Colonic mucosa (tissue), 4 donors: ENCODE measurements at regions not wholly inside any gene's neighbourhood (a gene's known extent, or its start where the extent isn't known, plus 50 kb on each side); places are given as distances from the start of the nearest gene placed in this dataset.

Experiments used
- DNase-seq: peaks from one replicate; pipeline ENCODE4 v3.0.0-alpha.2; 2020
- H3K27ac ChIP-seq: fragments of 200-600 bp; one replicate; pipeline ENCODE4 v1.8.0; 2021
- H3K27me3 ChIP-seq: fragments of 200-600 bp; one replicate; pipeline ENCODE4 v1.8.0; 2021
- H3K36me3 ChIP-seq: fragments of 200-600 bp; one replicate; pipeline ENCODE4 v1.8.0; 2021
- H3K4me1 ChIP-seq: fragments of 200-600 bp; one replicate; pipeline ENCODE4 v1.8.0; 2021; ENCODE audit warnings: mild to moderate bottlenecking
- H3K4me3 ChIP-seq: fragments of 200-600 bp; one replicate; pipeline ENCODE4 v1.8.0; 2021
- H3K9ac ChIP-seq, 2 donors: one replicate each; pipeline ENCODE4 v1.7.0; 2013; ENCODE audit warnings: control low read depth in 2 of 2, low read depth in 2 of 2, low read length in 2 of 2
- H3K9me3 ChIP-seq: fragments of 200-600 bp; one replicate; pipeline ENCODE4 v1.8.0; 2021
- intact Hi-C: fragments of 100-400 bp; cut with DNase I; formaldehyde crosslinking; loops from one replicate; pipeline ENCODE4 v1.14.1; 2022
- TF ChIP-seq, protein P1 (sequence below): fragments of 200-600 bp; IDR thresholded peaks from one replicate; pipeline ENCODE4 v1.8.0; 2022; ENCODE audit warnings: antibody characterized with exemption, mild to moderate bottlenecking
- donor health status: healthy.
- donor health status: DM: no; HTN: no; CAD: no.
- donor health status: DM: no; HTN: no; CAD: no.

DNA sequence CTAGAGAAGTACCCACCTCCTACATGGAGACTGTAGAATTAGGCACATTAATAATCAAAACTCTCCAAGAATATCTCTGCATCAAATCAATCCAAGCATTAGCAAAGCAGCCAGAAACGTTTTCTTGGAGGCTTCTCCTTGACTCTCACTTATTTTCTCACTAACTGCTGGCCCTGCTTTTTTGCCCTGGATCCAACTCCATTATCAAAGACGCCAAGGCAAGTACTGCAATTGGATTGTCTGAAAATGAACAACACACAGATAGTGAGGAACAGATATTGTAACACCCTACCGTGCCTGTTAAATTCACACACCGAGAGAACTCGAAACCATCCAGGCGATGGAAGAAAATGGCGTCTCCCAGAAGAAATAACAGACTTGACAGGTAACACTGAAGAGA, 256.2 kb upstream of the MDFIC2 start:
- H3K27me3 ChIP-seq = no peaks in the 10 kb centered on the region
- no peaks in the 10 kb centered on the region for H3K9me3 ChIP-seq
- intact Hi-C loops = no loop called here
- no peaks in the 10 kb centered on the region for H3K36me3 ChIP-seq
- no peak overlapping the region for H3K4me3 ChIP-seq
- TF ChIP-seq, protein P1, sequence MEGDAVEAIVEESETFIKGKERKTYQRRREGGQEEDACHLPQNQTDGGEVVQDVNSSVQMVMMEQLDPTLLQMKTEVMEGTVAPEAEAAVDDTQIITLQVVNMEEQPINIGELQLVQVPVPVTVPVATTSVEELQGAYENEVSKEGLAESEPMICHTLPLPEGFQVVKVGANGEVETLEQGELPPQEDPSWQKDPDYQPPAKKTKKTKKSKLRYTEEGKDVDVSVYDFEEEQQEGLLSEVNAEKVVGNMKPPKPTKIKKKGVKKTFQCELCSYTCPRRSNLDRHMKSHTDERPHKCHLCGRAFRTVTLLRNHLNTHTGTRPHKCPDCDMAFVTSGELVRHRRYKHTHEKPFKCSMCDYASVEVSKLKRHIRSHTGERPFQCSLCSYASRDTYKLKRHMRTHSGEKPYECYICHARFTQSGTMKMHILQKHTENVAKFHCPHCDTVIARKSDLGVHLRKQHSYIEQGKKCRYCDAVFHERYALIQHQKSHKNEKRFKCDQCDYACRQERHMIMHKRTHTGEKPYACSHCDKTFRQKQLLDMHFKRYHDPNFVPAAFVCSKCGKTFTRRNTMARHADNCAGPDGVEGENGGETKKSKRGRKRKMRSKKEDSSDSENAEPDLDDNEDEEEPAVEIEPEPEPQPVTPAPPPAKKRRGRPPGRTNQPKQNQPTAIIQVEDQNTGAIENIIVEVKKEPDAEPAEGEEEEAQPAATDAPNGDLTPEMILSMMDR = no peak
- DNase-seq = no peak
- H3K27ac ChIP-seq = no peak overlapping the region
- H3K4me1 ChIP-seq = no peaks in the 10 kb centered on the region
- no peak overlapping the region for H3K9ac ChIP-seq

DNA sequence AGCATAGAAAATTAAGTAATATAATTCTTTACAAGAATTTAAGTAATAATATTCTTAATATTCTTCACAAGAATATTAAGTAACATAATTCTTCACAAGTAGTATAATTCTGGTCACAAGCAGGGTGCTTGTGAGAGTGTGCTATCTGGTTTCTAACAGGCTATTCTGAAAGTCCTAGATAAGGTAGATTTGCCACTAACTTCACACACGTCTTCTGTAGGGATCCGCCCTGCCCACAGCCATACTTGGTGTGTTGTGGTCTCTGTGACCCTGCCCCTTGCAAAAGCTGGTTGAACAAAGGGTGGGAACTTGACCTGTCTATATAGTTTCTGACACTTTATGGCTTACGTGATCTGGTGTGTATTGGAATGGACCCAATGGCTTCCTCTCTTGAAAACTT, 253.4 kb upstream of the MDFIC2 start:
- Histone ChIP-seq H3K9me3 (no peaks in the 10 kb centered on the region), H3K27me3 (no peaks in the 10 kb centered on the region), H3K36me3 (no peaks in the 10 kb centered on the region), H3K27ac (no peak overlapping the region), H3K4me1 (no peaks in the 10 kb centered on the region), H3K4me3 (no peak overlapping the region), H3K9ac (no peak overlapping the region)
- TF ChIP-seq, protein P1 = no peak
- intact Hi-C loops = no loop called here
- DNase-seq = no peak

GRCh38 chr3:70564552-70564951, 252.1 kb upstream of the MDFIC2 start:
- no peak overlapping the region for H3K9ac ChIP-seq
- H3K4me1 ChIP-seq = no peaks in the 10 kb centered on the region
- no peaks in the 10 kb centered on the region for H3K9me3 ChIP-seq
- DNase-seq = no peak
- TF ChIP-seq, protein P1 = no peak
- no peaks in the 10 kb centered on the region for H3K36me3 ChIP-seq
- no peak overlapping the region for H3K4me3 ChIP-seq
- intact Hi-C loops = no loop called here
- H3K27me3 ChIP-seq = no peaks in the 10 kb centered on the region
- H3K27ac ChIP-seq = no peak overlapping the region

GRCh38 chr3:70561796-70562195, 249.4 kb upstream of the MDFIC2 start:
- Histone ChIP-seq H3K27me3 (no peaks in the 10 kb centered on the region), H3K27ac (no peak overlapping the region), H3K9me3 (no peaks in the 10 kb centered on the region), H3K9ac (no peak overlapping the region), H3K36me3 (no peaks in the 10 kb centered on the region), H3K4me1 (no peaks in the 10 kb centered on the region), H3K4me3 (no peak overlapping the region)
- intact Hi-C loops = no loop called here
- TF ChIP-seq, protein P1 = no peak
- no peak for DNase-seq

GRCh38 chr3:70558956-70559355, 246.5 kb upstream of the MDFIC2 start:
- DNase-seq = no peak
- intact Hi-C loops = no loop called here

More at GRCh38 chr3:70558956-70559355, 246.5 kb upstream of the MDFIC2 start:
- Histone ChIP-seq H3K27me3 (no peaks in the 10 kb centered on the region), H3K36me3 (no peaks in the 10 kb centered on the region), H3K4me1 (no peaks in the 10 kb centered on the region), H3K4me3 (no peak overlapping the region), H3K27ac (no peak overlapping the region), H3K9me3 (no peaks in the 10 kb centered on the region), H3K9ac (no peak overlapping the region)
- TF ChIP-seq, protein P1 = no peak
